HEK293 (cell line): ENCODE measurements at regions not wholly inside any gene's neighbourhood (a gene's known extent, or its start where the extent isn't known, plus 50 kb on each side); places are given as distances from the start of the nearest gene placed in this dataset.

ENCODE experiments used
- CTCF ChIA-PET: fragments of 350-600 bp; formaldehyde crosslinking; extraction: SDS; loops from one replicate; lab custom pipeline; 2021; ENCODE audit warnings: antibody characterized with exemption; lab: Yijun Ruan, JAX
- POLR2A ChIA-PET: fragments of 300-600 bp; formaldehyde crosslinking; extraction: SDS; loops from one replicate; lab custom pipeline; 2020; ENCODE audit warnings: antibody characterized with exemption, inconsistent platforms; lab: Yijun Ruan, JAX
- H3K27ac ChIP-seq: fragments of 200-500 bp; sonication (Bioruptor generic); 2 replicates; pipeline ENCODE4 v1.5.1; 2014; ENCODE audit warnings: low read depth, low read length, control low read depth, inconsistent platforms; ENCODE audit errors: extremely low read depth
- H3K36me3 ChIP-seq, 2 experiments: fragments of 200-500 bp in 1 of 2; sonication (Bioruptor generic) in 1 of 2; 1 replicate in 1 of 2; 2 replicates in 1 of 2; pipeline ENCODE4 v1.5.1; 2014 to 2017; ENCODE audit warnings: inconsistent platforms in 2 of 2, low read length in 2 of 2; ENCODE audit not compliant: control insufficient read depth in 2 of 2, insufficient read depth in 1 of 2
- H3K4me1 ChIP-seq: fragments of 200-500 bp; sonication (Bioruptor generic); 2 replicates; pipeline ENCODE4 v1.5.1; 2014; ENCODE audit warnings: mild to moderate bottlenecking, low read length, inconsistent platforms; ENCODE audit not compliant: control insufficient read depth, insufficient read depth
- H3K4me3 ChIP-seq: 2 replicates; pipeline ENCODE4 v1.5.1; 2011; ENCODE audit warnings: low read depth, mild to moderate bottlenecking, control low read depth, low read length, moderate library complexity
- H3K9me3 ChIP-seq: fragments of 200-500 bp; sonication (Bioruptor generic); 2 replicates; pipeline ENCODE4 v1.5.1; 2014; ENCODE audit warnings: low read depth, low read length, inconsistent platforms; ENCODE audit not compliant: control insufficient read depth, insufficient read depth
- IKZF3 ChIP-seq: fragments of 450-650 bp; IDR thresholded peaks from 2 replicates; pipeline ENCODE4 v1.5.0; 2018; ENCODE audit warnings: missing biosample characterization, mild to moderate bottlenecking, missing genetic modification characterization, moderate library complexity
- SP7 ChIP-seq: fragments of 450-650 bp; formaldehyde crosslinking; IDR thresholded peaks from 2 replicates; pipeline ENCODE4 v1.5.1; 2016; ENCODE audit warnings: missing biosample characterization, missing genetic modification characterization
- TRIM28 ChIP-seq: IDR thresholded peaks from 2 replicates; pipeline ENCODE4 v1.6.1; 2011; ENCODE audit warnings: low read length, control low read depth, borderline replicate concordance
- ZBTB1 ChIP-seq: fragments of 450-650 bp; formaldehyde crosslinking; IDR thresholded peaks from 2 replicates; pipeline ENCODE4 v1.5.1; 2016; ENCODE audit warnings: missing biosample characterization, missing genetic modification characterization
- ZIC2 ChIP-seq: fragments of 450-650 bp; formaldehyde crosslinking; IDR thresholded peaks from 2 replicates; pipeline ENCODE4 v1.5.1; 2016; ENCODE audit warnings: missing biosample characterization, missing genetic modification characterization
- ZNF112 ChIP-seq: fragments of 450-650 bp; formaldehyde crosslinking; IDR thresholded peaks from 2 replicates; pipeline ENCODE4 v1.5.0; 2017; ENCODE audit warnings: missing biosample characterization, missing genetic modification characterization
- ZNF157 ChIP-seq: fragments of 450-650 bp; formaldehyde crosslinking; IDR thresholded peaks from 2 replicates; pipeline ENCODE4 v1.5.1; 2016; ENCODE audit warnings: missing biosample characterization, missing genetic modification characterization
- ZNF174 ChIP-seq: fragments of 450-650 bp; formaldehyde crosslinking; IDR thresholded peaks from 2 replicates; pipeline ENCODE4 v1.5.0; 2017; ENCODE audit warnings: missing biosample characterization, mild to moderate bottlenecking, missing genetic modification characterization
- ZNF223 ChIP-seq: fragments of 450-650 bp; formaldehyde crosslinking; IDR thresholded peaks from 2 replicates; pipeline ENCODE4 v1.5.1; 2016; ENCODE audit warnings: missing biosample characterization, missing genetic modification characterization
- ZNF24 ChIP-seq: fragments of 450-650 bp; formaldehyde crosslinking; IDR thresholded peaks from 2 replicates; pipeline ENCODE4 v1.5.1; 2016; ENCODE audit warnings: missing biosample characterization, missing genetic modification characterization
- ZNF473 ChIP-seq: fragments of 450-650 bp; formaldehyde crosslinking; IDR thresholded peaks from 2 replicates; pipeline ENCODE4 v1.5.1; 2017; ENCODE audit warnings: missing biosample characterization, missing genetic modification characterization
- ZNF521 ChIP-seq: fragments of 450-650 bp; formaldehyde crosslinking; IDR thresholded peaks from 2 replicates; pipeline ENCODE4 v1.5.1; 2017; ENCODE audit warnings: missing biosample characterization, mild to moderate bottlenecking, missing genetic modification characterization
- ZNF530 ChIP-seq: fragments of 450-650 bp; formaldehyde crosslinking; IDR thresholded peaks from 2 replicates; pipeline ENCODE4 v1.5.1; 2016; ENCODE audit warnings: low read depth, missing biosample characterization, missing genetic modification characterization
- ZNF549 ChIP-seq: fragments of 450-650 bp; IDR thresholded peaks from 2 replicates; pipeline ENCODE4 v1.5.1; 2018; ENCODE audit warnings: missing biosample characterization, missing genetic modification characterization, mild to moderate bottlenecking, inconsistent platforms, moderate library complexity
- ZSCAN16 ChIP-seq: fragments of 450-650 bp; formaldehyde crosslinking; IDR thresholded peaks from 2 replicates; pipeline ENCODE4 v1.5.1; 2016; ENCODE audit warnings: missing biosample characterization, missing genetic modification characterization
- TF ChIP-seq, protein P1 (sequence below): IDR thresholded peaks from 2 replicates; pipeline ENCODE4 v1.6.1; 2011; ENCODE audit warnings: mild to moderate bottlenecking, low read depth, low read length, borderline replicate concordance
- TF ChIP-seq, protein P2 (sequence below): fragments of 450-650 bp; formaldehyde crosslinking; IDR thresholded peaks from 2 replicates; pipeline ENCODE4 v1.5.1; 2016; ENCODE audit warnings: missing biosample characterization, missing genetic modification characterization
- TF ChIP-seq, protein P3 (sequence below): fragments of 450-650 bp; formaldehyde crosslinking; IDR thresholded peaks from 2 replicates; pipeline ENCODE4 v1.5.1; 2016; ENCODE audit warnings: missing biosample characterization, missing genetic modification characterization
- TF ChIP-seq, protein P4 (sequence below): fragments of 450-650 bp; formaldehyde crosslinking; IDR thresholded peaks from 2 replicates; pipeline ENCODE4 v1.5.1; 2016; ENCODE audit warnings: missing biosample characterization, missing genetic modification characterization

DNA sequence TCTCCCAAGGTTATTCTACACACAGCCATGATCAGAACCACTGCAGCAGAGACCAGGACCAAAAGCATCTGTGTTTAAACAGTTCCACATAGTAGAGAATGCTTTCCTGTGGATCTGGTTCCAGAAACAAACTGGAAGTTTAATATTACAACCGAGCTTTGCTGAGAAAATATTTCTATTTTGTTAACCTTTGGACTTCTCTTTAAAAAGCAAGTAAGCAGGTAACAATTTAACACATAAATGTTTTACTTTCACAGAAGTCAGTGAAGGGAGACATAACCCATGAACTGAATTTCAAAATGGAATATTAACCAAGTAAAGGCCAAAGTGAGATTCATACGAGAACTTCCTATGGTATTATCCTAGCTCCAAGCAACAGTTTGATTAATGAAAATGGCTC, 98.6 kb upstream of the PHYHIPL start:
- ChIA-PET POLR2A (no interaction called here), CTCF (interaction anchor here (1.5 kb wide), 1 partner anchor 10 kb away, joined by 3 read pairs; no protein-coding TSS in a partner anchor)
- Histone ChIP-seq H3K36me3 (no peaks in the 10 kb centered on the region), H3K27ac (no peak overlapping the region), H3K4me1 (peaks cover 8% of the 10 kb centered on the region; the same call in 1 of the 2 replicates), H3K4me3 (no peak overlapping the region), H3K9me3 (no peaks in the 10 kb centered on the region)
- TF ChIP-seq, protein P1, sequence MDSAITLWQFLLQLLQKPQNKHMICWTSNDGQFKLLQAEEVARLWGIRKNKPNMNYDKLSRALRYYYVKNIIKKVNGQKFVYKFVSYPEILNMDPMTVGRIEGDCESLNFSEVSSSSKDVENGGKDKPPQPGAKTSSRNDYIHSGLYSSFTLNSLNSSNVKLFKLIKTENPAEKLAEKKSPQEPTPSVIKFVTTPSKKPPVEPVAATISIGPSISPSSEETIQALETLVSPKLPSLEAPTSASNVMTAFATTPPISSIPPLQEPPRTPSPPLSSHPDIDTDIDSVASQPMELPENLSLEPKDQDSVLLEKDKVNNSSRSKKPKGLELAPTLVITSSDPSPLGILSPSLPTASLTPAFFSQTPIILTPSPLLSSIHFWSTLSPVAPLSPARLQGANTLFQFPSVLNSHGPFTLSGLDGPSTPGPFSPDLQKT: no peak
- TF ChIP-seq ZNF530: no peak
- no peak for TF ChIP-seq ZBTB1
- TF ChIP-seq ZIC2: no peak
- TF ChIP-seq ZNF174 (tag by site-specific recombination): no peak
- TF ChIP-seq ZNF157 (tag by site-specific recombination): no peak

DNA sequence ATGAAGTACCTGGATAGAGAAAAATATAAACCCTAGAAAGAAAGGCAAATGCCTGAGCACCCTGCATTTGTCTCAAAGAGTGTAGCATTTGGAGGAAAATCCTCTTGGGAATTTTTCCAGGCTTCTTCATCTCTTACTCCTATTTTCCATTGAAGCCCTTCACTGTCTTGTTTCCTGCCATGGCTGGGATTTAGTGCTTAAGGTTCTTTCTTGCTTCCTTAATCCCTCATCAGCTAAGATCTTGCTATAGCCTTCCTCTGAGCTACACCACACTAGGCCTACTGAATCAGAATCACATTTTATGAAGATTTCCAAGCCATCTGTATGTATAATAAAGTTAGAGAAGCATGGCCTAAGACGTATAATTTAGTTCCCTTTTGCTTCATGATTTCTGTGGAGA, 97.5 kb upstream of the PHYHIPL start:
- Histone ChIP-seq H3K27ac (no peak overlapping the region), H3K4me3 (no peak overlapping the region), H3K36me3 (no peaks in the 10 kb centered on the region), H3K4me1 (peaks cover 8% of the 10 kb centered on the region; the same call in 1 of the 2 replicates), H3K9me3 (no peaks in the 10 kb centered on the region)
- CTCF ChIA-PET: interaction anchor here (1.5 kb wide), 1 partner anchor 9 kb away, joined by 3 read pairs; no protein-coding TSS in a partner anchor
- POLR2A ChIA-PET: no interaction called here
- no peak for TF ChIP-seq ZNF24 (tag by site-specific recombination)
- TF ChIP-seq ZIC2: no peak
- TF ChIP-seq ZNF223 (tag by site-specific recombination): no peak
- TF ChIP-seq, protein P2, sequence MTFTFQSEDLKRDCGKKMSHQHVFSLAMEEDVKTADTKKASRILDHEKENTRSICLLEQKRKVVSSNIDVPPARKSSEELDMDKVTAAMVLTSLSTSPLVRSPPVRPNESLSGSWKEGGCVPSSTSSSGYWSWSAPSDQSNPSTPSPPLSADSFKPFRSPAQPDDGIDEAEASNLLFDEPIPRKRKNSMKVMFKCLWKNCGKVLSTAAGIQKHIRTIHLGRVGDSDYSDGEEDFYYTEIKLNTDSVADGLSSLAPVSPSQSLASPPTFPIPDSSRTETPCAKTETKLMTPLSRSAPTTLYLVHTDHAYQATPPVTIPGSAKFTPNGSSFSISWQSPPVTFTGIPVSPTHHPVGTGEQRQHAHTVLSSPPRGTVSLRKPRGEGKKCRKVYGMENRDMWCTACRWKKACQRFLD (tag by site-specific recombination): no peak
- TF ChIP-seq ZNF549 (tag by site-specific recombination): no peak
- no peak for TF ChIP-seq ZNF521 (tag by site-specific recombination)
- TF ChIP-seq ZNF473 (tag by site-specific recombination): no peak
- TF ChIP-seq, protein P3, sequence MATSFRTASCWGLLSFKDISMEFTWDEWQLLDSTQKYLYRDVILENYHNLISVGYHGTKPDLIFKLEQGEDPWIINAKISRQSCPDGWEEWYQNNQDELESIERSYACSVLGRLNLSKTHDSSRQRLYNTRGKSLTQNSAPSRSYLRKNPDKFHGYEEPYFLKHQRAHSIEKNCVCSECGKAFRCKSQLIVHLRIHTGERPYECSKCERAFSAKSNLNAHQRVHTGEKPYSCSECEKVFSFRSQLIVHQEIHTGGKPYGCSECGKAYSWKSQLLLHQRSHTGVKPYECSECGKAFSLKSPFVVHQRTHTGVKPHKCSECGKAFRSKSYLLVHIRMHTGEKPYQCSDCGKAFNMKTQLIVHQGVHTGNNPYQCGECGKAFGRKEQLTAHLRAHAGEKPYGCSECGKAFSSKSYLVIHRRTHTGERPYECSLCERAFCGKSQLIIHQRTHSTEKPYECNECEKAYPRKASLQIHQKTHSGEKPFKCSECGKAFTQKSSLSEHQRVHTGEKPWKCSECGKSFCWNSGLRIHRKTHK (tag by site-specific recombination): no peak
- TF ChIP-seq ZSCAN16 (tag by site-specific recombination): no peak
- TF ChIP-seq, protein P4, sequence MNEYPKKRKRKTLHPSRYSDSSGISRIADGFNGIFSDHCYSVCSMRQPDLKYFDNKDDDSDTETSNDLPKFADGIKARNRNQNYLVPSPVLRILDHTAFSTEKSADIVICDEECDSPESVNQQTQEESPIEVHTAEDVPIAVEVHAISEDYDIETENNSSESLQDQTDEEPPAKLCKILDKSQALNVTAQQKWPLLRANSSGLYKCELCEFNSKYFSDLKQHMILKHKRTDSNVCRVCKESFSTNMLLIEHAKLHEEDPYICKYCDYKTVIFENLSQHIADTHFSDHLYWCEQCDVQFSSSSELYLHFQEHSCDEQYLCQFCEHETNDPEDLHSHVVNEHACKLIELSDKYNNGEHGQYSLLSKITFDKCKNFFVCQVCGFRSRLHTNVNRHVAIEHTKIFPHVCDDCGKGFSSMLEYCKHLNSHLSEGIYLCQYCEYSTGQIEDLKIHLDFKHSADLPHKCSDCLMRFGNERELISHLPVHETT: no peak
- TF ChIP-seq SP7: no peak
- no peak for TF ChIP-seq IKZF3 (tag by site-specific recombination)
- TF ChIP-seq ZNF112 (tag by site-specific recombination): no peak
- no peak for TF ChIP-seq TRIM28
